SJSA1 (cell line): ENCODE measurements at regions not wholly inside any gene's neighbourhood (a gene's known extent, or its start where the extent isn't known, plus 50 kb on each side); places are given as distances from the start of the nearest gene placed in this dataset.

ENCODE experiments used
- DNase-seq, 2 experiments: peaks; one replicate each; pipeline ENCODE4 v3.0.0-alpha.2; 2015 to 2020; ENCODE audit warnings: low spot score in 2 of 2, low read depth in 1 of 2
- H3K27ac ChIP-seq: fragments of 250-450 bp; sonication (Bioruptor Pico); 2 replicates; pipeline ENCODE4 v1.5.1; 2020; ENCODE audit warnings: mild to moderate bottlenecking, moderate library complexity
- H3K27me3 ChIP-seq: fragments of 250-450 bp; sonication (Bioruptor Pico); replicated peaks from 2 replicates; pipeline ENCODE4 v1.5.1; 2020; ENCODE audit warnings: mild to moderate bottlenecking, moderate library complexity
- H3K36me3 ChIP-seq: fragments of 250-450 bp; sonication (Bioruptor Pico); 2 replicates; pipeline ENCODE4 v1.5.1; 2020; ENCODE audit warnings: mild to moderate bottlenecking
- H3K4me1 ChIP-seq: fragments of 250-450 bp; sonication (Bioruptor Pico); replicated peaks from 2 replicates; pipeline ENCODE4 v1.6.1; 2021; ENCODE audit warnings: mild to moderate bottlenecking
- H3K4me3 ChIP-seq: fragments of 250-450 bp; sonication (Bioruptor Pico); 2 replicates; pipeline ENCODE4 v1.5.1; 2020; ENCODE audit warnings: mild to moderate bottlenecking
- H3K9me3 ChIP-seq: fragments of 250-450 bp; sonication (Bioruptor Pico); replicated peaks from 2 replicates; pipeline ENCODE4 v1.5.1; 2020; ENCODE audit warnings: mild to moderate bottlenecking

DNA sequence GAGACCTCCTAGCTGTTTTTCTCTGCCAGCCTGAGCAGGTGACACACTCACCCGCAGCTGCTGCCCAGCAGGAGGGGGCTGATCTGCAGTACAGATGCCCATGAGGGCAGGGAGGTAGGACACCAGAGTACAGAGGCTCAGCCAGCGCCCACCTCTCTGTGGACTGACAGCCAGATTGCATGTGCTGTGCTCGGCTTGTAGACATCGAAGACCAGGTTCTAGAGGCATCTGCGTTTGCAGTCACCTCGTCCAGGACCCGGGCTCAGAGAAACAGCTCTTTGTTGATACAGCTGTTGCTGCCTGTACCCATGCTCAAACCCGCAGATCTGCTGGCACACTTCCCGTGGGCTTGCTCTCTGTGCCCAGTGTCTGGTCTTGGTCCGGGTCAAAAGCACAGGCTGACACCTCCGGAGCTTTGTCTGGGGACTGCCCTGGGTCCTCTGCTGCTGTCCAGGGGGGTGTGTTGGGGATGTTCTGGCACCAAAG is 224.7 kb downstream of the GLRX3 start:
- Histone ChIP-seq H3K27ac (no peak overlapping the region), H3K27me3 (no peaks in the 10 kb centered on the region), H3K9me3 (peaks cover 10% of the 10 kb centered on the region), H3K4me1 (no peaks in the 10 kb centered on the region), H3K4me3 (no peak overlapping the region), H3K36me3 (no peaks in the 10 kb centered on the region)
- no peak for DNase-seq

DNA sequence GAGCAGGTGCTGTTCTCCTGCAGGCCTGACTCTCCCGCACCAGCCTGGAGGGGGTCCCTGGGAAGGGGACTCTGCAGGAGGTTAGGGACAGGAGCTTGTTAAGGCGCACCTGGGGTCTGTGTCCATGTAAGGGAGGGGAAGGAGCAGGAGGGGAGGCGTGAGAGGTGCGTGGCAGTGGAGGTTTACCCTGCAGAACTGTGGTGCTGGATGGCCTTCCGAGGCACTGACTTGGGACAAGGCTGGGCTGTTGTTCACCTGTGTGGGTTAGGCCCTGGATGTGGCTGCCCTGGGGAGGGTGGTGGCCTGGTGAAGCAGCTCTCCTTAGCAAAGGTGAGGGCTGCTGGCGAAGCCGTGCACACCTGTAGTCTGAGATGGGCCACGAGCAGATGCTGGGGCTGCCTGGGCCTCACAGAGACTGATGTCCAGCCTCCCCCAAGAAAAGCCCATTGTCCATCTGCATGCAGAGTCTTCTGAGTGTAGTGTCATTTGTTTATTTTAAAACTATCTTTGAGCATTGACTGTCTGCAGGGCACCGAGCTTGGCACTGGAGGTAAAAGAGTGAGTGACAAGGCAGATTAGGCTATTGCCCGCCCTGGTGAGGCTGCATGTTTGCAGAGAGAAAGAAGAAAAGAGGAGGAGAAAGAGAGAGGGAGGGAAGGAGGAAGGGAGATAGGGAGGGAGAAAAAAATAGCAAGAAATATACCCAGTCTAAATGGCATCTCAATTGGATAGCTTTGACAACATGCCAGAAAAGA is 225.3 kb downstream of the GLRX3 start:
- no peaks in the 10 kb centered on the region for H3K27me3 ChIP-seq
- no peaks in the 10 kb centered on the region for H3K4me1 ChIP-seq
- peaks cover 10% of the 10 kb centered on the region for H3K9me3 ChIP-seq
- H3K27ac ChIP-seq, result no peak overlapping the region
- no peak for DNase-seq
- no peak overlapping the region for H3K4me3 ChIP-seq
- no peaks in the 10 kb centered on the region for H3K36me3 ChIP-seq

DNA sequence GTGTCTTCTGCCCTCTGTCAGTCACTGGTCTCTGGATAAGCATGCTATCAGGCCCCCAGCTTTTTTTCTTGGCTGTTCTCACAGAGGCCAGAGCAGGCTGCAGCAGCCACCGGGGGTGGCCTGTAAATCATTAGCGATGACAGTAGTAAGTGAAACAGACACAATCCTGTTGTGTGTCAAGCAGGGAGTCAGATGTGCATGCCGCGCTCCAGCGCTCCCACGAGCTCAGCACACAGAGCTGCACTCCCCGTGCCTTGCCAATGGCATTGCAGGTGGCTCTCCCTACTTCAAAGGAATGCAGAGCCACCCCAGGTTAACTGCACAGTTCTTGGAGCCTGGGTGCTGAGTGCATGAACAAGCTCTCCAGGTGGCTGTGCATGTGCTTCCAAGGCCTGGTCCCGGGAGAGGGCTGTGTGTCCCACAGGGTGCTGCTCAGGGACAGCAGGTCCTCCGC is 226.1 kb downstream of the GLRX3 start:
- Histone ChIP-seq H3K9me3 (peaks cover 10% of the 10 kb centered on the region), H3K27ac (no peak overlapping the region), H3K4me3 (no peak overlapping the region), H3K27me3 (no peaks in the 10 kb centered on the region), H3K36me3 (no peaks in the 10 kb centered on the region), H3K4me1 (no peaks in the 10 kb centered on the region)
- no peak for DNase-seq

DNA sequence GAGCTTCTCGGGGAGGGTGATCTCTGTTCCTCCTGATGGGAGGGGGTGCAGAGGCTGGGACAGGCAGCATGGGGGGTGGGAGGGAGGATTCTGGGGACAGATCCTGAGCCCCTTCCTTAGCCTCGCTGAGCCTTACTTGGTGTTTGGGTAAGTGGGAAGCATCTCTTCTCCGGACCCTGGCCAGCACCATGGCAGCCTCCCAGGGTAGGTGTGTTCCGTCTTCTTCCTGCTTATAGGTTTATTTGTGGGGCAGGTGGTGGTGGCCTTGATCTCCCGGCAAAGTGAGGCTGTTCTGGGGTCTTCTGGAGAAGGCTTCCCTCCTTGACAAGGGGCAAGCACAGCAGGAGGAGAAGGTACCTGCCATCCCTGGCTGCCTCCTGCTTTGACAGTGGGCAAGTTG is 226.9 kb downstream of the GLRX3 start:
- no peak for DNase-seq
- peaks cover 10% of the 10 kb centered on the region for H3K9me3 ChIP-seq

DNA sequence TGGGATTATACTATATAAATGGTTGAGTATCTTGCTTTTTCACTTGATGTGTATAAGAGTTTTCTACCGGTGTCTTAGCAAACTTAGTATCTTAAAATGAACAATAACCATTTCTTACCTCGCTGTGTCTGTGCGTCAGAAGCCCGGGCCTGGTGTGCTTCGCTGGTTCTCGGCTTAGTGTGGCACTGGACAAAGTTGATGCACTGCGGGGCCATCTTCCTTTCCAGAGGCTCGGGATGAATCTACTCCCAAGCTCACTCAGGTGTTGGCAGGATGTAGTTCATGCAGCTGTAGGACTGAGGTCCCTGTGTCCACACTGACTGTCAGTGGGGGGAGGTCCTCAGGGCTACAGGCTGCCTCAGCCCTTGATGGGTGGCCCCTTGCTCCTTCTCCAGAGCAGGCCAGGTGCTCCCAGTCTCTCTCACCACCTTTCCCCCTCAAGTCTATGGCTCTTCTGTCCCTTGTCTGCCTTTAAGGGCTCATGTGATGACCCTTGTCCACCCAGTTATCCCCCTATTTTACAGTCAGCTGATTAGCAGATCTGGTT is 227.8 kb downstream of the GLRX3 start:
- no peaks in the 10 kb centered on the region for H3K27me3 ChIP-seq
- no peaks in the 10 kb centered on the region for H3K36me3 ChIP-seq
- H3K9me3 ChIP-seq, result peaks cover 2% of the 10 kb centered on the region
- H3K4me1 ChIP-seq, result no peaks in the 10 kb centered on the region
- H3K27ac ChIP-seq, result no peak overlapping the region
- no peak overlapping the region for H3K4me3 ChIP-seq
- no peak for DNase-seq

More for the DNA sequence above, 226.9 kb downstream of the GLRX3 start:
- no peak overlapping the region for H3K27ac ChIP-seq
- H3K4me1 ChIP-seq, result no peaks in the 10 kb centered on the region
- H3K27me3 ChIP-seq, result no peaks in the 10 kb centered on the region
- no peaks in the 10 kb centered on the region for H3K36me3 ChIP-seq
- H3K4me3 ChIP-seq, result no peak overlapping the region

- Histone ChIP-seq H3K4me1 (no peaks in the 10 kb centered on the region), H3K9me3 (peaks cover 5% of the 10 kb centered on the region)
Observed at GRCh38 chr10:130364631-130365411, 228.6 kb downstream of the GLRX3 start.

GRCh38 chr10:130368761-130369560 is 232.8 kb downstream of the GLRX3 start:
- Histone ChIP-seq H3K4me3 (no peak overlapping the region), H3K36me3 (no peaks in the 10 kb centered on the region), H3K27me3 (no peaks in the 10 kb centered on the region), H3K27ac (no peak overlapping the region), H3K9me3 (peaks cover 5% of the 10 kb centered on the region; the same call in 1 of the 2 replicates), H3K4me1 (no peaks in the 10 kb centered on the region)
- DNase-seq, result no peak

More at GRCh38 chr10:130364631-130365411, 228.6 kb downstream of the GLRX3 start:
- Histone ChIP-seq H3K27ac (no peak overlapping the region), H3K4me3 (no peak overlapping the region), H3K27me3 (no peaks in the 10 kb centered on the region), H3K36me3 (no peaks in the 10 kb centered on the region)
- DNase-seq, result no peak

DNA sequence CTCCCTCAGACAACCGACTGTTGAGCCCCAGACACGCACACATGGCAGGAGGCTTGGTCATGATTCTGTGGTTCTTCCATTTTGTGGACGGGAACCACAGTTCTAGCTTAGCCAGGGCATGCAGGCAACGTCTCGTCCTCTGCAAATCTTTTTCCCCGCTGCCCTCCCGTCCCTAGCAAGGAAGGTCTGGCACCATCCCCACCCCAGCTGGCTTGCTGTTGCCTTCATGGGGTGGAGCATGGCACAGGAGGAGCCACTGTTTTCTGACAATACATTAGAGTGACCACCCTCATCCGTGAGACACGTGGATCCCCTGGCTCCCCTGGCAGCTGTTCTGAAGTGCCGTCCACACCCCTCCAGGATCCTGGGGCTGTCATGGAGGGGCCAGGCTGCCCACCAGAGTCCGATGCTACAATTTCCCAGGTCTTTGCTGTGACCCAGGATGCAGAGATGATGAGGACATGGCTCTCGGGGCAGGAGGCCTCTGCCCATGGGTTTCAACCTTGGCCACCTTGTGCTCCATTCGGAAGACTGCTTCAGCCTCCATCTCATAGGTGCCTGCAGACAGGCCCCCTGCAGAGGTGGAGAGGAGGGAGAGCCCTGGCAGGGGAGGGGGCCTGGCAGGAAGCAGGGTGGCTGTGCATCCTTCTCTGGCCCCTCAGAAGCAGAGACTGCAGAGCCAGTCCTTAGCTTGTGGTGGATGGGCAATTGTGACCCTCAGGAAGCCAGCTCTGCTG is 233.6 kb downstream of the GLRX3 start:
- DNase-seq, result no peak
- H3K36me3 ChIP-seq, result no peaks in the 10 kb centered on the region
- no peak overlapping the region for H3K27ac ChIP-seq
- no peak overlapping the region for H3K4me3 ChIP-seq
- no peaks in the 10 kb centered on the region for H3K4me1 ChIP-seq
- no peaks in the 10 kb centered on the region for H3K27me3 ChIP-seq
- peaks cover 5% of the 10 kb centered on the region; the same call in 1 of the 2 replicates for H3K9me3 ChIP-seq

DNA sequence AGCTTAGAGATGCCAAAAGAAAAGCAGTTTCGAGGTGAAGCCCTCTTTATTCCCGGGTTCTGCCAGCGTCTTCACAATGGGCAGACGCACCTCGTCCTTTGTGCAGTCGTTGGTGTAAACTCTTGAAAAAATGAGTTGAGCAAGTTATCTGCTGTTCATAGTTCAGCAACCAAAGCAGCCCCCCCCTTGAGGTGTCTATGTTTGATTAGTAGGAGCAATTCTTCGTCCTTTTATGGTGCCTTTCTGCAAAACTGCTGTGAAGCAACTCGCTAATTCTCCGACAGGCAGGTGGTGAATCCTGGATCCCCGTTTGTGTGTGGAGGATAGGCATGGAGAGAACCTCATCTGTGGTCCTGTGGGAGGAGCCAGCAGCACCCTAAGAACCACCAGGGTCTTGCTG is 234.5 kb downstream of the GLRX3 start:
- Histone ChIP-seq H3K4me1 (no peaks in the 10 kb centered on the region), H3K27ac (no peak overlapping the region), H3K9me3 (peaks cover 5% of the 10 kb centered on the region; the same call in 1 of the 2 replicates), H3K36me3 (no peaks in the 10 kb centered on the region), H3K27me3 (no peaks in the 10 kb centered on the region), H3K4me3 (no peak overlapping the region)
- DNase-seq, result no peak

DNA sequence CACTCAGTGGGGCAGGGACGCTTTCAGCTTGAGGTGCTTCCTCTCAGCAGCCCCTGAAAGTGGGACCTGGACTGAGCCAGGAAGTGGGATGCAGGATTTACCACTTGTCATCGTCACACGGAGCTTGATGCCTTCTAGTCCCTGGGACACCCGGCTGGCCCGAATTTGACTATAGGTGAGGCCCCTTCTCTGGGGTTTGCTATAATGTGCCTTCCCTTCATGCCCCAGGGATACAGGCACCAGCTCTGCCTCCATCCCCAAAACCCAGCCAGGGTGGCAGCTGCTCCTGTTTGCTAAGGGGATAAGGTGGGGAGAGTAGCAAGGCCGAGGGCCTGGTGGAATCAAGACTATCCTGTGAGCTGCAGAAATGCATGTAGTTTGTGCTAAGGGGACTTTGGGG is 235.0 kb downstream of the GLRX3 start:
- H3K4me3 ChIP-seq, result no peak overlapping the region

GRCh38 chr10:130371666-130372065 is 235.5 kb downstream of the GLRX3 start:
- Histone ChIP-seq H3K4me1 (no peaks in the 10 kb centered on the region), H3K27me3 (no peaks in the 10 kb centered on the region), H3K27ac (no peak overlapping the region), H3K4me3 (no peak overlapping the region), H3K36me3 (no peaks in the 10 kb centered on the region), H3K9me3 (peaks cover 5% of the 10 kb centered on the region)
- DNase-seq, result no peak

More for the DNA sequence above, 235.0 kb downstream of the GLRX3 start:
- Histone ChIP-seq H3K27me3 (no peaks in the 10 kb centered on the region), H3K36me3 (no peaks in the 10 kb centered on the region), H3K4me1 (no peaks in the 10 kb centered on the region), H3K27ac (no peak overlapping the region), H3K9me3 (peaks cover 5% of the 10 kb centered on the region)
- no peak for DNase-seq

GRCh38 chr10:130372222-130372621 is 236.0 kb downstream of the GLRX3 start:
- peaks cover 7% of the 10 kb centered on the region for H3K9me3 ChIP-seq
- no peaks in the 10 kb centered on the region for H3K27me3 ChIP-seq
- no peak overlapping the region for H3K27ac ChIP-seq
- no peaks in the 10 kb centered on the region for H3K4me1 ChIP-seq
- no peak for DNase-seq
- no peak overlapping the region for H3K4me3 ChIP-seq
- H3K36me3 ChIP-seq, result no peaks in the 10 kb centered on the region

- no peaks in the 10 kb centered on the region for H3K4me1 ChIP-seq
- H3K4me3 ChIP-seq, result no peak overlapping the region
- no peaks in the 10 kb centered on the region for H3K27me3 ChIP-seq
- no peaks in the 10 kb centered on the region for H3K36me3 ChIP-seq
- DNase-seq, result no peak
- no peak overlapping the region for H3K27ac ChIP-seq
- H3K9me3 ChIP-seq, result peaks cover 10% of the 10 kb centered on the region
Observed at GRCh38 chr10:130372866-130373265, 236.7 kb downstream of the GLRX3 start.
